Endodermal cell (in vitro differentiated cells): ENCODE measurements at regions not wholly inside any gene's neighbourhood (a gene's known extent, or its start where the extent isn't known, plus 50 kb on each side); places are given as distances from the start of the nearest gene placed in this dataset.
"Not testable (repeated sequence)": the region's sequence is repeated elsewhere in the genome, so short reads cannot be mapped to it uniquely, and the experiment has no call there.

Experiments
- DNase-seq: peaks from one replicate; pipeline ENCODE4 v3.0.0-alpha.2; 2017
- H3K27ac ChIP-seq: 2 replicates; pipeline ENCODE4 v1.5.1; 2013; ENCODE audit warnings: mild to moderate bottlenecking, low read depth, low read length, moderate library complexity
- H3K27me3 ChIP-seq: 2 replicates; pipeline ENCODE4 v1.6.1; 2013; ENCODE audit warnings: mild to moderate bottlenecking, low read length, moderate library complexity; ENCODE audit not compliant: insufficient read depth, control insufficient read depth, poor library complexity, severe bottlenecking
- H3K36me3 ChIP-seq: 2 replicates; pipeline ENCODE4 v1.7.0; 2013; ENCODE audit warnings: mild to moderate bottlenecking, low read length, moderate library complexity; ENCODE audit not compliant: control insufficient read depth, insufficient read depth
- H3K4me1 ChIP-seq: one replicate; pipeline ENCODE4 v1.7.0; 2013; ENCODE audit warnings: low read length; ENCODE audit not compliant: control insufficient read depth, insufficient read depth
- H3K4me3 ChIP-seq: 2 replicates; pipeline ENCODE4 v1.5.1; 2013; ENCODE audit warnings: mild to moderate bottlenecking, low read length, moderate library complexity
- H3K9ac ChIP-seq: 2 replicates; pipeline ENCODE4 v1.6.1; 2013; ENCODE audit warnings: mild to moderate bottlenecking, low read length, moderate library complexity; ENCODE audit not compliant: poor library complexity, severe bottlenecking; ENCODE audit errors: extremely low read depth
- H3K9me3 ChIP-seq: 2 replicates; pipeline ENCODE4 v1.6.1; 2013; ENCODE audit warnings: mild to moderate bottlenecking, low read length, moderate library complexity; ENCODE audit not compliant: control insufficient read depth
- H3K27ac Mint-ChIP-seq: 2 replicates; pipeline ENCODE4 v1.8.0; 2020; ENCODE audit warnings: mixed read lengths
- H3K27me3 Mint-ChIP-seq: 2 replicates; pipeline ENCODE4 v1.8.0; 2021; ENCODE audit warnings: mild to moderate bottlenecking, mixed read lengths; ENCODE audit not compliant: insufficient read depth
- H3K36me3 Mint-ChIP-seq: 2 replicates; pipeline ENCODE4 v1.8.0; 2020; ENCODE audit warnings: low read depth, mixed read lengths
- H3K4me1 Mint-ChIP-seq: 2 replicates; pipeline ENCODE4 v1.8.0; 2020; ENCODE audit warnings: mixed read lengths
- H3K4me3 Mint-ChIP-seq: 2 replicates; pipeline ENCODE4 v1.8.0; 2020; ENCODE audit warnings: mild to moderate bottlenecking, moderate library complexity, mixed read lengths
- H3K9me3 Mint-ChIP-seq: 2 replicates; pipeline ENCODE4 v1.8.0; 2020; ENCODE audit warnings: mild to moderate bottlenecking, mixed read lengths
- CTCF ChIP-seq: fragments of 200-600 bp; sonication (generic); conservative IDR thresholded peaks from 2 replicates; pipeline ENCODE4 v1.5.0; 2021; ENCODE audit warnings: antibody characterized with exemption, mild to moderate bottlenecking
- WGBS, 2 experiments: methylation state at CpG; one replicate each; pipeline versions ENCODE4 v1.1.5 to v1.1.7; 2013; ENCODE audit warnings: missing lambda C conversion rate in 2 of 2, mixed read lengths in 1 of 2; ENCODE audit not compliant: insufficient coverage in 1 of 2, insufficient read length in 1 of 2; 5-methylcytosine and 5-hydroxymethylcytosine counted together

- peaks cover 8% of the 10 kb centered on the region for H3K4me1 ChIP-seq
- Mint-ChIP-seq H3K27ac (no peak overlapping the region), H3K4me3 (no peak overlapping the region), H3K4me1 (peaks cover 17% of the 10 kb centered on the region), H3K9me3 (peaks cover 21% of the 10 kb centered on the region), H3K36me3 (no peaks in the 10 kb centered on the region), H3K27me3 (peaks cover 7% of the 10 kb centered on the region)
- peak overlapping the region; percentile 17 for H3K4me3 ChIP-seq
- DNase-seq = no peak
- H3K9ac ChIP-seq = no peak overlapping the region
- no peak overlapping the region for H3K27ac ChIP-seq
- 57% methylated on average over 3 of the region's 3 CpGs; no CpG with 5 or more reads in 1 of the 2 experiments for WGBS, 2 experiments
- TF ChIP-seq CTCF = no peak
- no peaks in the 10 kb centered on the region for H3K36me3 ChIP-seq
- H3K27me3 ChIP-seq = no peaks in the 10 kb centered on the region
- peaks cover 13% of the 10 kb centered on the region for H3K9me3 ChIP-seq
These were observed 104.0 kb upstream of the SYN3 start for GRCh38 chr22:33162196-33162595.

GRCh38 chr22:33160525-33160924 lies 102.3 kb upstream of the SYN3 start:
- Mint-ChIP-seq H3K27ac (no peak overlapping the region), H3K27me3 (no peaks in the 10 kb centered on the region), H3K9me3 (peaks cover 37% of the 10 kb centered on the region), H3K4me1 (peaks cover 17% of the 10 kb centered on the region), H3K36me3 (no peaks in the 10 kb centered on the region), H3K4me3 (no peak overlapping the region)
- Histone ChIP-seq H3K27me3 (no peaks in the 10 kb centered on the region), H3K27ac (no peak overlapping the region), H3K36me3 (no peaks in the 10 kb centered on the region), H3K9me3 (peaks cover 22% of the 10 kb centered on the region), H3K4me3 (no peak overlapping the region), H3K4me1 (peaks cover 8% of the 10 kb centered on the region), H3K9ac (no peak overlapping the region)
- 100% methylated on average over 1 of the region's 1 CpG; no CpG with 5 or more reads in 1 of the 2 experiments for WGBS, 2 experiments
- no peak for TF ChIP-seq CTCF
- no peak for DNase-seq

- not testable (repeated sequence) for H3K9ac ChIP-seq, H3K27me3 Mint-ChIP-seq, DNase-seq, H3K4me1 ChIP-seq, H3K4me3 ChIP-seq, H3K27me3 ChIP-seq, H3K27ac Mint-ChIP-seq, H3K36me3 Mint-ChIP-seq, H3K27ac ChIP-seq, H3K4me3 Mint-ChIP-seq, H3K36me3 ChIP-seq
- 91% methylated on average over 1 of the region's 1 CpG; no CpG with 5 or more reads in 1 of the 2 experiments for WGBS, 2 experiments
- H3K4me1 Mint-ChIP-seq = peaks cover 11% of the 10 kb centered on the region
- peaks cover 28% of the 10 kb centered on the region for H3K9me3 ChIP-seq
- H3K9me3 Mint-ChIP-seq = peaks cover 31% of the 10 kb centered on the region
These were observed 96.8 kb upstream of the SYN3 start for GRCh38 chr22:33154967-33155366.

GRCh38 chr22:33149611-33150010 lies 91.4 kb upstream of the SYN3 start:
- no peaks in the 10 kb centered on the region for H3K36me3 Mint-ChIP-seq
- peaks cover 6% of the 10 kb centered on the region for H3K9me3 Mint-ChIP-seq
- H3K4me1 ChIP-seq = peaks cover 5% of the 10 kb centered on the region
- no peak for TF ChIP-seq CTCF
- no peak overlapping the region for H3K4me3 ChIP-seq
- DNase-seq = no peak
- H3K27me3 ChIP-seq = no peaks in the 10 kb centered on the region
- no peak overlapping the region for H3K4me3 Mint-ChIP-seq
- H3K27ac ChIP-seq = no peak overlapping the region
- no peaks in the 10 kb centered on the region for H3K36me3 ChIP-seq
- peaks cover 14% of the 10 kb centered on the region for H3K9me3 ChIP-seq
- no peak overlapping the region for H3K27ac Mint-ChIP-seq
- peaks cover 12% of the 10 kb centered on the region for H3K4me1 Mint-ChIP-seq
- 80 to 88% methylated on average over 2 of the region's 2 CpGs for WGBS, 2 experiments
- no peak overlapping the region for H3K9ac ChIP-seq
- peaks cover 5% of the 10 kb centered on the region for H3K27me3 Mint-ChIP-seq
